Breast epithelium (tissue), 4 donors: ENCODE measurements at regions not wholly inside any gene's neighbourhood (a gene's known extent, or its start where the extent isn't known, plus 50 kb on each side); places are given as distances from the start of the nearest gene placed in this dataset.

Experiments
- DNase-seq, 2 donors: peaks; one replicate each; pipeline ENCODE4 v3.0.0-alpha.2; 2019; ENCODE audit warnings: low spot score in 2 of 2
- H3K27ac ChIP-seq, 2 donors: fragments of 200-600 bp; sonication (generic) in 1 of 2; one replicate each; pipeline ENCODE4 v1.5.1; 2016 to 2019; ENCODE audit warnings: mild to moderate bottlenecking in 1 of 2
- H3K27me3 ChIP-seq, 2 donors: fragments of 200-600 bp; sonication (generic) in 1 of 2; one replicate each; pipeline versions ENCODE4 v1.5.1 to v1.6.0; 2017 to 2019; ENCODE audit warnings: control low read depth in 1 of 2, mild to moderate bottlenecking in 1 of 2
- H3K36me3 ChIP-seq: fragments of 200-600 bp; one replicate; pipeline ENCODE4 v1.5.1; 2019
- H3K4me1 ChIP-seq, 2 donors: fragments of 200-600 bp; sonication (generic); one replicate each; pipeline ENCODE4 v1.5.1; 2016 to 2019; ENCODE audit warnings: control low read depth in 1 of 2
- H3K4me3 ChIP-seq, 3 donors: fragments of 200-600 bp; sonication (generic); 1 replicate in 2 of 3; 2 replicates in 1 of 3; pipeline ENCODE4 v1.5.1; 2016 to 2019; ENCODE audit warnings: mild to moderate bottlenecking in 3 of 3, moderate library complexity in 2 of 3
- H3K9me3 ChIP-seq, 2 donors: fragments of 200-600 bp; sonication (generic) in 1 of 2; one replicate each; pipeline ENCODE4 v1.5.1; 2016 to 2019; ENCODE audit warnings: control low read depth in 1 of 2
- POLR2A ChIP-seq: fragments of 450-650 bp; IDR thresholded peaks from one replicate; pipeline ENCODE4 v1.6.1; 2016; ENCODE audit warnings: antibody characterized with exemption, mild to moderate bottlenecking, moderate library complexity
- POLR2AphosphoS5 ChIP-seq, 3 donors: sonication (generic); formaldehyde crosslinking; IDR thresholded peaks; one replicate each; pipeline ENCODE4 v1.6.1; 2017; ENCODE audit warnings: antibody characterized with exemption in 3 of 3
- intact Hi-C: fragments of 100-400 bp; cut with DNase I; formaldehyde crosslinking; loops from one replicate; pipeline ENCODE4 v1.15.1; 2023; ENCODE audit warnings: low total_unique reads
- TF ChIP-seq, protein P1 (sequence below), 3 donors: fragments of 450-650 bp; IDR thresholded peaks; one replicate each; pipeline ENCODE4 v1.5.1; 2016 to 2017; ENCODE audit warnings: antibody characterized with exemption in 3 of 3, mild to moderate bottlenecking in 3 of 3, moderate library complexity in 3 of 3

DNA sequence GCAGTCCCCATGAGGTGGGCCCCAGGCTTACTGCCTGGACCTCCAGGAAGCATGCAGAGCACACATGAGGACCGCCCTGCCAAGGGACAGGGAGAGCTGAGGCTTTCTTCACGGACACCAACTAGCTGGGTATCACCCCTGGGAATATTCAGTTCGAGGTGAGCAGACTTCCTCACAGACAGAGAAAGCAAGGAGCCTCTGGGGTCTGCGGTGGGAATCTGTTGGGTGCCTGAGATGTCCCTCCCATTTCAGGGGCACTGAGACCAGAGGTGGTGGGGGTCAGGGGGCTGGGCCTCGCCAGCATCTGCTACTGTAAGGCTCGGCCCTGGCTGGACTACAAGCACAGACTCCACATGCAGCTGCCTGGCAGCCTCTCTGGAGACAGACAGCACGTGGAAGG, 74.3 kb upstream of the SYNDIG1 start:
- Histone ChIP-seq H3K9me3 (peaks cover 0 to 11% of the 10 kb centered on the region in 2 donors), H3K27me3 (peaks cover 0 to 47% of the 10 kb centered on the region in 2 donors), H3K27ac (no peak overlapping the region), H3K4me1 (no peaks in the 10 kb centered on the region), H3K36me3 (no peaks in the 10 kb centered on the region), H3K4me3 (no peak overlapping the region)
- no peak for DNase-seq
- intact Hi-C loops, result no loop called here
- TF ChIP-seq POLR2A, result no peak
- TF ChIP-seq, protein P1, sequence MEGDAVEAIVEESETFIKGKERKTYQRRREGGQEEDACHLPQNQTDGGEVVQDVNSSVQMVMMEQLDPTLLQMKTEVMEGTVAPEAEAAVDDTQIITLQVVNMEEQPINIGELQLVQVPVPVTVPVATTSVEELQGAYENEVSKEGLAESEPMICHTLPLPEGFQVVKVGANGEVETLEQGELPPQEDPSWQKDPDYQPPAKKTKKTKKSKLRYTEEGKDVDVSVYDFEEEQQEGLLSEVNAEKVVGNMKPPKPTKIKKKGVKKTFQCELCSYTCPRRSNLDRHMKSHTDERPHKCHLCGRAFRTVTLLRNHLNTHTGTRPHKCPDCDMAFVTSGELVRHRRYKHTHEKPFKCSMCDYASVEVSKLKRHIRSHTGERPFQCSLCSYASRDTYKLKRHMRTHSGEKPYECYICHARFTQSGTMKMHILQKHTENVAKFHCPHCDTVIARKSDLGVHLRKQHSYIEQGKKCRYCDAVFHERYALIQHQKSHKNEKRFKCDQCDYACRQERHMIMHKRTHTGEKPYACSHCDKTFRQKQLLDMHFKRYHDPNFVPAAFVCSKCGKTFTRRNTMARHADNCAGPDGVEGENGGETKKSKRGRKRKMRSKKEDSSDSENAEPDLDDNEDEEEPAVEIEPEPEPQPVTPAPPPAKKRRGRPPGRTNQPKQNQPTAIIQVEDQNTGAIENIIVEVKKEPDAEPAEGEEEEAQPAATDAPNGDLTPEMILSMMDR (IDR thresholded peaks at IDR 0.05), result no peak
- TF ChIP-seq POLR2AphosphoS5 (IDR thresholded peaks at IDR 0.05), result no peak

DNA sequence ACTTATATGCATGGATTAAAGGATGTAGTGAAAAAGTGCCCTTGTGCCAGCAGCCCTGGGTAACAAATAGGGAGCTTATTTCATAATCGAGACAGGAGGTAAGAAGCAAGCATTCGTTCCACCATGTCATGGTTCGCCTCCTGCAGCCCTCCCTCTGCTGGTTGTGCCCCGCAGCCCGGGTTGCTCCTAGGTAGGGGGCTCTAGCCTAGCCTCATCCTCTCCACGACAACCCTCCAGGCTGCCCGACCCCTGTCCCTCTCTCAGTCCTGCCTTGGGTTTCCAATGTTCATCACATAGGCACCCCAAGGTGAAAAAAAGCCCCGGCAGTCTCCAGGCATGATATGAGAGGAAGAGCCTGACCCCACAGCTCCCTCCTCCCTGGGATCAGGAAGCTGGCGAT, 75.5 kb upstream of the SYNDIG1 start:
- intact Hi-C loops, result no loop called here
- H3K4me1 ChIP-seq, result no peaks in the 10 kb centered on the region

DNA sequence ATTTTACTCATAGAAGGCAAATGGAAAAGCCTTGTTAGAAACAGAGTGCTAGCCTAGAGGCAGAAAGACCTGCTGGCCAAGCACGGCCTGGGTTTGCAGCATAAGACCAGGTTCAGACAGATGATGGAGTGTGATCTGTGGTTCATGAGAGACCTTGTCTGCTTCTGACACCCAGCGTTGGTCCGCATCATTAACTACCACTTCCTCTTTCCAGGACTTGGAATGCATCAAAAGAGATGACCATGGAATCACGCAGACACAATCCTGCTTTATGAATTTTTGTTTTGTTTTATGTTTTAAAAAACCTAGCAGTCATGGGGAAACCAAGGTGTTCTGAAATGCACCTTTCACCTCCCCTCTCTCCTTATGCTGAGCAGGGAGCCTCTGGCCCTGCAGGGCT, 76.8 kb upstream of the SYNDIG1 start:
- peaks cover 0 to 47% of the 10 kb centered on the region in 2 donors for H3K27me3 ChIP-seq
- H3K9me3 ChIP-seq, result peaks cover 0 to 6% of the 10 kb centered on the region in 2 donors
- no peak overlapping the region for H3K4me3 ChIP-seq
- DNase-seq, result no peak
- no peak overlapping the region for H3K27ac ChIP-seq
- H3K4me1 ChIP-seq, result no peaks in the 10 kb centered on the region
- intact Hi-C loops, result no loop called here
- no peaks in the 10 kb centered on the region for H3K36me3 ChIP-seq
- TF ChIP-seq POLR2A, result no peak
- TF ChIP-seq, protein P1 (IDR thresholded peaks at IDR 0.05), result no peak
- no peak for TF ChIP-seq POLR2AphosphoS5 (IDR thresholded peaks at IDR 0.05)

More for the DNA sequence above, 75.5 kb upstream of the SYNDIG1 start:
- DNase-seq, result no peak
- no peak overlapping the region for H3K27ac ChIP-seq
- no peak overlapping the region for H3K4me3 ChIP-seq
- no peaks in the 10 kb centered on the region for H3K36me3 ChIP-seq
- peaks cover 0 to 47% of the 10 kb centered on the region in 2 donors for H3K27me3 ChIP-seq
- TF ChIP-seq POLR2A, result no peak
- no peak for TF ChIP-seq POLR2AphosphoS5 (IDR thresholded peaks at IDR 0.05)
- TF ChIP-seq, protein P1 (IDR thresholded peaks at IDR 0.05), result no peak
- peaks cover 0 to 11% of the 10 kb centered on the region in 2 donors for H3K9me3 ChIP-seq

DNA sequence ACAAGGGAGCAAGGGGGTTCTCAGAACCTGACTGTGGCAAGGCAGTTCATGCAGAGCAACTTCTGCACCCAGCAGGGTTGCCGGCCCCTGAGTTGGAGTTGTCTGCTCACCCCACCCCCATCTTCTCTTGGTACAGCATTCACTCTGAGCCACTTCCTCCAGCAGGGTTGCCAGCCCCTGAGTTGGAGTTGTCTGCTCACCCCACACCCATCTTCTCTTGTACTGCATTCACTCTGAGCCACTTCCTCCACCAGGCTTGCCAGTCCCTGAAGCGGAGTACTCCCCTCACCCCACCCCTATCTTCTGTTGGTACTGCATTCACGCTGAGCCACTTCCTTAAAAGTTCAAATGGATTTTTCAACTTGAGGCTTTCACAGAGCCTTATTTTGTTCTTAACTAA, 79.7 kb upstream of the SYNDIG1 start:
- Histone ChIP-seq H3K36me3 (no peaks in the 10 kb centered on the region), H3K4me3 (no peak overlapping the region), H3K27me3 (peaks cover 0 to 45% of the 10 kb centered on the region in 2 donors), H3K27ac (no peak overlapping the region), H3K9me3 (no peaks in the 10 kb centered on the region), H3K4me1 (no peaks in the 10 kb centered on the region)
- no peak for DNase-seq
- TF ChIP-seq, protein P1 (IDR thresholded peaks at IDR 0.05), result no peak
- TF ChIP-seq POLR2AphosphoS5 (IDR thresholded peaks at IDR 0.05), result no peak
- intact Hi-C loops, result no loop called here

DNA sequence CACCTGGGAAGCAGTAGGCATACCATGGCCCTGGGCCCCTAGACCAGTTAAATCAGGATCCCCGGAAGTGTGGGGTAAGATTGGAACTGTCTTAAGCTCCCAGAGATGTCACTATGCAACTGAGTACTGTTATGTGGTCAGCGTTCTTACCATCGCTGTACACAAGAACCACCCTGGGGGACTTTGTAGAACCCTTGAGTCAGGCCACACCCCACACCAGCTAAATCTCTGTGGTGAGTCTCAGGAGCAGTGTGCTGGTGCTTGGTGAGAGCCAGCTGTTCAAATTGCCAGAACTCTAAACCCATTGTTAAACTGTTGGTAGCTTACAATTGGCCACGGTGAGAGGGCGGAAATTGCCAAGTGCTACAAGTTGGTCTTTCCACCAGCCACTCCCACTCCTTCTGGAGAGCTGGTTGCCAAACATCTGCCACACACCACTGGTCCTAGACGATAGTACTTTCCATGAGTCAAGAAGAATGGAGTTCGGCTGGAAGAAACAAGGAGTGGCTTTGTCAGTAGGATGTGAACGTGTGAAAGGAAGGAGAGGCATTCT, 80.5 kb upstream of the SYNDIG1 start:
- Histone ChIP-seq H3K27ac (no peak overlapping the region), H3K4me3 (no peak overlapping the region), H3K9me3 (no peaks in the 10 kb centered on the region), H3K27me3 (peaks cover 0 to 38% of the 10 kb centered on the region in 2 donors), H3K4me1 (no peaks in the 10 kb centered on the region), H3K36me3 (no peaks in the 10 kb centered on the region)
- intact Hi-C loops, result no loop called here
- TF ChIP-seq POLR2A, result no peak
- TF ChIP-seq POLR2AphosphoS5 (IDR thresholded peaks at IDR 0.05), result no peak
- TF ChIP-seq, protein P1 (IDR thresholded peaks at IDR 0.05), result no peak
- no peak for DNase-seq
